ENCODE measurements at regions not wholly inside any gene's neighbourhood (a gene's known extent, or its start where the extent isn't known, plus 50 kb on each side); places are given as distances from the start of the nearest gene placed in this dataset.

DNA sequence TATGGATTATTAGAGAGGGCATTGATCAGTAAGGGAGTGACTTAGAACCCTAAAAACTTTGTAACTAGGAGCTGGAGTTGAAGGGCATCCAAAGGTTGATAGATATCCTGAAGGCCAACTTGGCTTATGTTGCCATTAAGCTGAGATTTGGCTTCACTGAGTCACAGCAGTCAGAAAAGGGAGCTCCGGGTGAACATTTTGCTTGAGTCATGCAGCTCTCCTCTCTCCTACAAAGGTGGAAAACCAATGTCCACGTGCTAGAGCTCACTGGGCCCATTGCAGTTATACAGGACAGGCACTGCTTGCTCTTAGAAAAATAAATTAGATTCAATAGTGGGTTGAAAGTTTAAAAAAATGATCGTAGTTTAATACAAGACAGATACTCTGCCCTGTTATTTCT is 87.3 kb upstream of the LRIG3 start:
- no peak for TF ChIP-seq CTCF (IDR thresholded peaks at IDR 0.05; ENCODE audit: extremely low read depth, insufficient read depth, missing control alignments)

GRCh38 chr12:59005193-59005955 is 85.1 kb upstream of the LRIG3 start:
- DNase-seq (ENCODE audit: low spot score): no peak
- no peak for TF ChIP-seq CTCF (IDR thresholded peaks at IDR 0.05; ENCODE audit: extremely low read depth, insufficient read depth, missing control alignments)
- in situ Hi-C loops (cut with MboI; ENCODE audit: low pct_unique_long_range_greater_than_20kb, low sequenced_read_pairs, unreplicated experiment): no loop called here

More for the DNA sequence above, 87.3 kb upstream of the LRIG3 start:
- DNase-seq (ENCODE audit: low spot score): no peak
- in situ Hi-C loops (cut with MboI; ENCODE audit: low pct_unique_long_range_greater_than_20kb, low sequenced_read_pairs, unreplicated experiment): no loop called here

- DNase-seq (ENCODE audit: low spot score): no peak
- no peak for TF ChIP-seq CTCF (IDR thresholded peaks at IDR 0.05; ENCODE audit: extremely low read depth, insufficient read depth, missing control alignments)
- in situ Hi-C loops (cut with MboI; ENCODE audit: low pct_unique_long_range_greater_than_20kb, low sequenced_read_pairs, unreplicated experiment): no loop called here
Observed at GRCh38 chr12:59004456-59004855, 84.2 kb upstream of the LRIG3 start.

DNA sequence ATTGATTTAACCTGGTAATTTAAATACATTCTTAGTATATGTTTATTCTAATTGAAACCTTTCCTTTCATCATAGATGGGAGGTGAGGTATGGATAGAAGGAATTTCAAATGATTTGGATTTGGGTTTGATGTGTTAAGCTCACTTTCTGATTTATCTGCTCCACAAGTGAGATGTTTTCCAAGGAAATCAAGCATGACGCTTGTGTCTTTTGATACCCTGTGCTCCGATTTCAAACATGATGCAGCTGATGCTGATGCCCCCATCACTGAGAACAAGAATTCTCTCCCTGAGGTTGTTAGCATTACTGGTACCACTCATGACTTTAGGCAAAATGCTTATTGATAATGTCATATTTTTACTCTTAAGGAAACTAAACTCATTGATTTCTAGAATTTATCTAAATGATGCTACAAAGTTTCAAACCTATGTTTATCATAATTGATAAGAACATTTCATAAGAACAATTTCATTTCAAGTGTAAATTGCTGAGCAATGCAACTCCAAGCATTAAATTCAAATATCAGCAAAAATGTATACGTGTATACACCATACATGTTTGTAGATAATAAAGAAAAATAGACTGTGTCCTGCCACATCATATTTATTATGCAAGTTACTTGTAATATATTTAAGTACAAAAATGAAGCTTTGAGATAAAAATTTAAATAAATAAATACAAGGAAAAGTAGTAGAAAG is 75.5 kb upstream of the LRIG3 start:
- no peak for TF ChIP-seq CTCF (IDR thresholded peaks at IDR 0.05; ENCODE audit: extremely low read depth, insufficient read depth, missing control alignments)
- in situ Hi-C loops (cut with MboI; ENCODE audit: low pct_unique_long_range_greater_than_20kb, low sequenced_read_pairs, unreplicated experiment): no loop called here
- no peak for DNase-seq (ENCODE audit: low spot score)

GRCh38 chr12:58988643-58989344 is 68.5 kb upstream of the LRIG3 start:
- no peak for DNase-seq (ENCODE audit: low spot score)
- in situ Hi-C loops (cut with MboI; ENCODE audit: low pct_unique_long_range_greater_than_20kb, low sequenced_read_pairs, unreplicated experiment): no loop called here
- no peak for TF ChIP-seq CTCF (IDR thresholded peaks at IDR 0.05; ENCODE audit: extremely low read depth, insufficient read depth, missing control alignments)

GRCh38 chr12:58981961-58982360 is 61.7 kb upstream of the LRIG3 start:
- no peak for TF ChIP-seq CTCF (IDR thresholded peaks at IDR 0.05; ENCODE audit: extremely low read depth, insufficient read depth, missing control alignments)
- no peak for DNase-seq (ENCODE audit: low spot score)
- in situ Hi-C loops (cut with MboI; ENCODE audit: low pct_unique_long_range_greater_than_20kb, low sequenced_read_pairs, unreplicated experiment): no loop called here

Data from GM13977 (cell line).